Fibroblast of mammary gland (primary cell): ENCODE measurements at regions not wholly inside any gene's neighbourhood (a gene's known extent, or its start where the extent isn't known, plus 50 kb on each side); places are given as distances from the start of the nearest gene placed in this dataset.

Source experiments
- DNase-seq: peaks from one replicate; pipeline ENCODE4 v3.0.0-alpha.2; 2010; ENCODE audit warnings: low read depth
- H3K4me3 ChIP-seq: 2 replicates; pipeline ENCODE4 v1.5.1; 2011; ENCODE audit warnings: low read depth, mild to moderate bottlenecking, low read length, moderate library complexity; ENCODE audit not compliant: control insufficient read depth
- TF ChIP-seq, protein P1 (sequence below): conservative IDR thresholded peaks from 2 replicates; pipeline ENCODE4 v1.5.1; 2011; ENCODE audit warnings: low read depth, low read length, inconsistent platforms; ENCODE audit not compliant: control insufficient read depth, insufficient read depth

DNA sequence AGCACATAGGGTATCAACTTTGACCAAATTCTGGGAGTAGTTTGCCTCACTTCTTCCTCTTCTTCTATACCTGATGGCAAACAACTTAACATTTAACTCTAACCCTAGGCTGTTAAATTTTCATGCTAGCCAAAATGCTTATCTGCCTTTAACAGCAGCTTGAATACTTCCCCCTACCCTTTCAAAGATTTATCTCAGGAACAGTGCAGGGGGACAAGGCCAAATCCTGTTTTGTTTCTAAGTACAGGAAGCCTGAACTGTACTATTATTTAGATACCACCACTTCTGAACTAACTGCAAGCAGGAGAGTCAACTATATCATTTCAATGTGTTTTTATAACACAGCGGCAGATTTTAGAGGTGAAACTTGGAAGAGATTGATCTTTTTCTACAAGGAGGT lies 104.0 kb upstream of the CNTN6 start:
- TF ChIP-seq, protein P1, sequence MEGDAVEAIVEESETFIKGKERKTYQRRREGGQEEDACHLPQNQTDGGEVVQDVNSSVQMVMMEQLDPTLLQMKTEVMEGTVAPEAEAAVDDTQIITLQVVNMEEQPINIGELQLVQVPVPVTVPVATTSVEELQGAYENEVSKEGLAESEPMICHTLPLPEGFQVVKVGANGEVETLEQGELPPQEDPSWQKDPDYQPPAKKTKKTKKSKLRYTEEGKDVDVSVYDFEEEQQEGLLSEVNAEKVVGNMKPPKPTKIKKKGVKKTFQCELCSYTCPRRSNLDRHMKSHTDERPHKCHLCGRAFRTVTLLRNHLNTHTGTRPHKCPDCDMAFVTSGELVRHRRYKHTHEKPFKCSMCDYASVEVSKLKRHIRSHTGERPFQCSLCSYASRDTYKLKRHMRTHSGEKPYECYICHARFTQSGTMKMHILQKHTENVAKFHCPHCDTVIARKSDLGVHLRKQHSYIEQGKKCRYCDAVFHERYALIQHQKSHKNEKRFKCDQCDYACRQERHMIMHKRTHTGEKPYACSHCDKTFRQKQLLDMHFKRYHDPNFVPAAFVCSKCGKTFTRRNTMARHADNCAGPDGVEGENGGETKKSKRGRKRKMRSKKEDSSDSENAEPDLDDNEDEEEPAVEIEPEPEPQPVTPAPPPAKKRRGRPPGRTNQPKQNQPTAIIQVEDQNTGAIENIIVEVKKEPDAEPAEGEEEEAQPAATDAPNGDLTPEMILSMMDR = no peak
- H3K4me3 ChIP-seq = no peak overlapping the region
- DNase-seq = no peak

DNA sequence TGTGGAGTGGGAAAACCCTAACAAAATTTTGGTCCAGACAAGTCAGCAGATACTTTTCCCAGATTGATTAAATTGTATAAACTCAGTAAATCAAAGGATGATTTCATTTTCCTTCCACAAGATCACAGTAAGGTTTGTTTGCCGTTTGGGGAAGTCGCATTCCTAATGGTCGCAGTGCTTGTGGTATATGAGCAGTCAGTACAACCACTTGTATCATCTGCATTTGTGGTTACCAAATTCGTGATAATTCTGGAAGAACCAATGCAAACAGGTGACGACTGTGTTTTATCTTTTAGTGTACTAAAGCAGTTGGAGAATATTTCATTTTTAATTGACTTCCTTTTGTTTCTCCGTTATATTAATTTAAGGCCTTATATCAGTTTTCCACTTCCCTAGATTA lies 100.0 kb upstream of the CNTN6 start:
- TF ChIP-seq, protein P1 = no peak
- DNase-seq = no peak
- no peak overlapping the region for H3K4me3 ChIP-seq

DNA sequence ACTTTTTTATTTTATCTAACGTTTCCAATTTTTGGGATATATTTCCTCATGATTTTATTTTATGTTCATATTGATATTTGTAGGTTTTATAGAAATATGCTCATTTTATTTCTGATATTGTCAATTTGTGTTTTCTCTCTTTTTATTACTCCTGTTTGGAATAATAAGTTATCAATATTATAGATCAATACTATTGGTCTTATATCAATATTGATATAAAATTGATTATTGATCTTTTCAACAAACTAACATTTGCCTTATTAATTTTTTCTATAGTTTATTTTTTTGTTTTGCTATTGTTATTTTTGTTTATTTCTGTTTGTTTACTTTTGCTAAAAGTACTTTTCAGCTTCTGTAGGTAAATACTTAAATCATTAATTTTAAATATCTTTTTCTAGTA lies 90.8 kb upstream of the CNTN6 start:
- TF ChIP-seq, protein P1 = no peak
- no peak for DNase-seq
- H3K4me3 ChIP-seq = no peak overlapping the region

DNA sequence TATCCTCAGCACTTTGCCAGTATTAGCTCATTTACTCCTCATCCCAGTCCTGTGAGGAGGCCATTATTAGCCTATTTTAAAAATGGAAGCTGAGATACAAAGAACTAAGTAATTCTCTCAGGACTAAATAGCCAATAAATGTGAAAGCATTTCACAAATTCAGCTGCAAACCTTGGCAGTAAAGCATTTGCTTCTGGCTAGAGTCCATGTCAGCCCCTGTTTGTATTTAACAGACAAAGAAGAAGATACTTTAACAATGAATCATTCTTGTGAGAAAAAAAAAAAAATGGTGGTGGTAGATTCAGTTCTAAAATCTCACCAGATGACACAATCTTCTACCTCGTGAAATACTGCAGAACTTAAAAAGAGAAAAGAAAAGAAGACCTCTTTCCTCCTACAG lies 85.0 kb upstream of the CNTN6 start:
- H3K4me3 ChIP-seq = no peak overlapping the region
- TF ChIP-seq, protein P1 = no peak
- peak; percentile 41 for DNase-seq

DNA sequence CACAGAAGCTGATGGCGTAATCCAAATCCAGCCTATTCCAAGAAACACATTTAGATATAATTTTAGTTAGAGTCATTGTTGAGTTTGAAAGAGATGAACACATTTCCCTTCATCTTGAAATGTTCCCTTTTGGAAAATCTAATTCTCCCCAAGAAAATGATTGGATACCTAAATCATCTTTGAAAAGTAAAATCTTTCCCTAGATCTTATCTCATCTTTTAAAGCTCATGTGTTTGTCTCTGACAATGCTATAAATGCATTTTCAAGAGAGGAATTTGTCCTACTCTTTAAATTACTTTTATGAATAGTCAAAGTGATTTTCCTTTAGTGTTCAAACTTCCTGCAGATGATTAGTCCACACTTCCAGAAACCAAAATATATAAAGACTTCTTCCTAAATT lies 82.6 kb upstream of the CNTN6 start:
- TF ChIP-seq, protein P1 = no peak
- H3K4me3 ChIP-seq = no peak overlapping the region
- no peak for DNase-seq

DNA sequence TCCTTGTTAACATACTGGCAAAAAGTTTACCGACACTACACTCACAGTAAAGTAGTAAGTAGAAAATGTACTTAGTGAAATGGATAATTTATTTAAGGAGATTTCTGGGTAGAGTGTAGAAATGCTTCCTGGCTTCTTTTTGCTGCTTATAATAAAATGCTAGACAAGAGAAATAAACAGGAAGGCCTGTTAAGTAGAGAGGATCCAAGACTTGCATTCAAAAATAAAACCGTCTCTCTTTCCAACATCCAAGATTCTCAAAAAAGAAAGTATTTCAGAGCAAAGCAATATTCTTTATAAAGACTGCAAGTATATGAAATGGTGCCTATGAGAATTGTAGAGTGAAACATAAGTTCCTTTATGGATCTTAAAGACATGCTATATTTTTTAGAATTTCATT lies 77.0 kb upstream of the CNTN6 start:
- no peak overlapping the region for H3K4me3 ChIP-seq
- TF ChIP-seq, protein P1 = no peak
- DNase-seq = no peak

DNA sequence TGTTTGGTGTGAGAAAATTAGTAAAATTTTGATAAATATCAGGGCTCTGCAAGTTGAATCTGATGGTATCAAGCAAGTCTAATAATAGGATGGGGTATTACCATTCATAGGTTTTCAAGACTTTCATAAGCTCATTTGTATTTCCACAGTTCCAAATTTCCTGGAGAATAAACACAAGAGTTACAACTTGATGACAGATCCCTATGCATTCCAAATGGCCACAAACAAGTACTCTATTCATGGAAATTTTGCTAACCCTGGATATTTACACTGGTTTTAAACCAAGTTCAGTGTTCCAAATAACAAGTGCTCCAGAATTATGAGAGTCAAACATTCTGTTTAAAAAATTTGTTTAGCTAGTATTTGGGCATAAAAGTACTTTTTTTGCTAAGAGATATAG lies 75.0 kb upstream of the CNTN6 start:
- no peak overlapping the region for H3K4me3 ChIP-seq
- DNase-seq = no peak
- TF ChIP-seq, protein P1 = no peak
